G401 (cell line): ENCODE measurements at regions not wholly inside any gene's neighbourhood (a gene's known extent, or its start where the extent isn't known, plus 50 kb on each side); places are given as distances from the start of the nearest gene placed in this dataset.
"Not testable (repeated sequence)": the region's sequence is repeated elsewhere in the genome, so short reads cannot be mapped to it uniquely, and the experiment has no call there.

Source experiments
- DNase-seq: peaks from one replicate; pipeline ENCODE4 v3.0.0-alpha.2; 2015; ENCODE audit warnings: low spot score
- in situ Hi-C: cut with HindIII; loops from 2 replicates; pipeline ENCODE4 v1.10.0; 2016; ENCODE audit warnings: low sequenced_read_pairs, mixed read lengths

GRCh38 chr17:22298484-22298951 lies 606.2 kb downstream of the KCNJ18 start:
- in situ Hi-C loops, DNase-seq: not testable (repeated sequence)

- DNase-seq: no peak
- in situ Hi-C loops: no loop called here
These were observed 607.9 kb downstream of the KCNJ18 start for GRCh38 chr17:22300177-22300576.

DNA sequence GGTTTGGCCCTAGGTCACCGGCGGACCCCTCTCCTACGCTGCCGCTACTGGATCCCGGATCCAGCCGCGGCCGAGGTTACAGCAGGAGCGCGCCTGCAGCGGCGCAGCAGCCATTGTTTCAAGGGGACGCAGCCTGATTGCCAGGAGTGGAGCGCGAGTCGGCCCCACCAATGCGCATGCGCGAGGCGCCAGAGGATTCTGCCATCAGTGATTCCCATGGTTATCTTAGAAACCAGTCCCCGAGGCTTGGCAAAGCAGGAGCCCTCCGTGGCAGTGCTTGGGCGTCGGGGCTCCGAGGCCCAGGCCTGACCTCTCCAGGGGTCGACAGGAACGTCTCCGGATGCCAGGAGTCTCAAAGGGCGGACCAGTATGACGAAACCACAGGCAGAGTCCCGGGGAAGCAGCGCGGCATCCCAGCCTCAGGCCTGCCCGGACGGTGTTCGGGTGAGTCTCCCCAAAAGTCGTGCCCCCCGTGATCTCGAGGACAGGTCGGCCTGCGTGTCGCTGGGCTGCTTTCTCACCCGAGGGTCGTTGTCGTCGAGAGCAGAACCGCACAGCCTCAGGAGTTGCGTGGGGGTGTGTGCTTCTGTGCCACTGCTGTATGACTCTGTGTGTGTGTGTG lies 608.5 kb downstream of the KCNJ18 start:
- in situ Hi-C loops: no loop called here

DNA sequence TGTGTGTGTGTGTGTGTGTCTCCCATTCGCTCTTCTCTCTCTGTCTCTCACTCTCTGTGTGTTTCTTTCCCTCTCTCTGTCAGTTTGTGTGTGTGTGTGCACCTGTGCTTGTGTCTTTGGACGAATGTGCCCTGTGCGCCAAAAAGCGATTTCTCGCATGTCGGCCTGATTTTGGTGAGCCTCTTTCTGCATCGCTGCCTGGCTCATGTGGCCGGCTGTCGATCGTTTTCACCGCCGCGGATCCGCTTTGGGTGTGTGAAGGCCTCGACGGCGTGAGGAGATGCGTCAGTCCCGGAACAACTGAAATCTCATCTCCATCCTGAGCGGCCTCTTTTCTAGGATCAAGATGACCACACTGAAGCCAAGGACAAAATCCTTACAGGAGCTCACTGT lies 609.0 kb downstream of the KCNJ18 start:
- in situ Hi-C loops: no loop called here

More for the DNA sequence above, 608.5 kb downstream of the KCNJ18 start:
- DNase-seq: no peak

GRCh38 chr17:22303096-22303495 lies 610.8 kb downstream of the KCNJ18 start:
- DNase-seq: no peak
- in situ Hi-C loops: no loop called here

More for the DNA sequence above, 609.0 kb downstream of the KCNJ18 start:
- no peak for DNase-seq

GRCh38 chr17:22303865-22304264 lies 611.5 kb downstream of the KCNJ18 start:
- no peak for DNase-seq
- in situ Hi-C loops: no loop called here

DNA sequence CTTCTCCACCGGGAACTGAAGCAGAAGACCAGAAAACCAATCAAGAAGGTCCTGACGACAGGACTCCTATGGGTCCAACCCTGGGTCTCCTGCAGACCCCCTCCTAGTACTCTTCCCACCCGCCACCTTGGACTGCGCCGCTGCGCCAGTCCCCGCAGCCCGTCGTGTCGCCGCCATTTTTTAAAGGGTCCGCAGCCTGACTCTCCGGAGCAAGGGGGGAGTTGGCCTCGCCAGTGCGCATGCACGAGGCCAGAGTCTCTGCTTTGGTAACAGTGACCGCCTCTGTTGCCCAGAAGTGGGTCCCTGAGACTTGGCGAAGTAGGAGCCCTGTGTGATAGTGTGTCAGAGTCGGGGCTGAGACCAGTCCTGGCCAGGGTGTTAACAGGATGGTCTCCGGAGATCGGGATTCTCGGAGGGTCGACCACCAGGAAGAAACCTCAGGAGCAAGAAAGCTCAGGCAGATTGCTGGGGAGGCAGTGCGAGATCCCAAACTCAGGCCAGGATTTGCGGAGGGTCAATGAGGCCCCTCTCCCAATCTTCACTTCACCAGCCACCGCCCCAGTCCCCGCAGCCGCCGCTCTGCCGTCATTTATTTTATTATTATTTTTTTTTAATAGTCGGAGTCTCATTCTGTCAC lies 612.5 kb downstream of the KCNJ18 start:
- in situ Hi-C loops: no loop called here

DNA sequence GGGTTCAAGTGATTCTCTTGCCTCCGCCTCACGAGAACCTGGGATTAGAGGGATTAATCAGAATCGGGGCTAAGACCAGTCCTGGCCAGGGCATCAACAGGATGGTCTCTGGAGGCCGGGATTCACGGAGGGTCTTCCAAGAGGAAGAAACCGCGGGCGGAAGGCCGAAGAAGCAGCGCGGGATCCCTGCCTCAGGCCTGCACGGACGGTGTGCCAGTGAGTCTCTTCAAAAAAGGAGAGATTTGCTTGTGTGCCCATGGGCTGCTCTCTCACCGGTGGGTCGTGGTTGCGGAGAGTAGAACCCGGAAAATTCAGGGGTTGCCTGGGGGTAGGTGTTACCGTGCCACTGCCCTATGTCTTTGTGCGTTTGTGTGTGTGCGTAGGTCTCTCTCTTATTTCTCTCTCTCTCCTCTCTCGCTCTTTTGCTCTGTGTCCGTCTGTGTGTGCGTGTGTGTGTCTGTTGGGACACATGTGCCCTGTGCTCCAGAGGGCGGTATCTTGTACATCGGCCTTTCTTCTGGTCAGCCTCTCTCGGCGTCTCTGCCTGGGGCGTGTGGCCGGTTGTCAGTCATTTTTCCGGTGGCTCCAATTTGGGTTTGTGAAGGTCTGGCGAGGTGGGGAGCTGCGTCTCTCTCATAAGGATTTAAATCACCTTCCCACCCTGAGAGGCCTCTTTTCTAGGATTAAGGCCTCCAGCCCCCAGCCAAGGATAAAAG lies 613.2 kb downstream of the KCNJ18 start:
- in situ Hi-C loops: no loop called here
- no peak for DNase-seq

More for the DNA sequence above, 612.5 kb downstream of the KCNJ18 start:
- DNase-seq: no peak

GRCh38 chr17:22310292-22310691 lies 618.0 kb downstream of the KCNJ18 start:
- DNase-seq, in situ Hi-C loops: not testable (repeated sequence)

DNA sequence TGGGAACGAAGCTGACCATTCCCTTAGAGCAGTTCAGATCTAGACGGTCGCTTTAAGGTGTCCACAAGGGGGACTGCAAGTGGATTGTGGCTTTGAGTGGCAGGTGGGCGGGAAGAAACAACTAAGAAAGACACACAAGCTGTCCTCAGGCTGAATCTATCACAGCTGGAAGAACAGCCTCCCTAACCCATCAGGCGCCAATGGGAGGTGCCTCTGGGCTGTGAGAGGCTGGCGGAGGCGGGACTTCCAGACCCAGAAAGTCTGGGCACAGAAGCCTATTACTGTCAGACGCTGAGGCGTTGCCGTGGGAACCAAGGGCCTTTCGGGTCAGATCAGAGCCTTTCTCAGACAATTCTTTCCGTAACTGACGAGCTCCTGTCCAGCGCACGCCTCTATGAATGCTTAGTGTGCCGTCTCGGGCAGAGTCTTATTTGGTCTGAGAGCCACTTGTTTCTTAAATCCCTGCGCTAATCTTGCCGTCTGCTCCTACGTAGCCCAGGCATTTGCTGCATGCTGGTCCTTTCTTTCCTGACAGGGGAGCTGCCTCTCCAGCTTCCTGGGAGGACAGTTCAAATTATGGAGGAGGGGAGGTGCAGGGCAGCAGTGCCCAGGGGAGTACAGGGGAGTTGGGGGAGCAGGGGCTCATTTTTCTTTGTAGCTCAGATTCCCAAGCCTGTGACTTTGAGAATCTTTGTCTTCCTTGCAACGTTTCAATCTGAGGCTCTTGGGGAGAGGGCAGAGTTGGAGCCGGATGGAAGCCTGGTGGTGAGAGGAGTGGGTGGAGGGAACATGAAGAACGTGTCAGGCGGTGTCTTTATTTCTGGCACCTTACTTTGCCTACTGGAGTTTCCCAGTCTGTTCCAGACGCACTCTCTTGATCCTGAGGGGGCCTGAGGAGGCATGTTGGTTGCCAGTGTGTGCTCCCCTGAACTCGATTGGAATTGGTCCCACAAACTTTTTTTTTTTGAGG lies 618.7 kb downstream of the KCNJ18 start:
- DNase-seq: no peak
- in situ Hi-C loops: no loop called here

GRCh38 chr17:22321001-22321400 lies 628.7 kb downstream of the KCNJ18 start:
- in situ Hi-C loops, DNase-seq: not testable (repeated sequence)

GRCh38 chr17:22322893-22323550 lies 630.7 kb downstream of the KCNJ18 start:
- in situ Hi-C loops, DNase-seq: not testable (repeated sequence)

GRCh38 chr17:22337467-22337866 lies 645.1 kb downstream of the KCNJ18 start:
- in situ Hi-C loops: no loop called here
- no peak for DNase-seq

- in situ Hi-C loops, DNase-seq: not testable (repeated sequence)
These were observed 664.3 kb downstream of the KCNJ18 start for GRCh38 chr17:22356603-22357002.

DNA sequence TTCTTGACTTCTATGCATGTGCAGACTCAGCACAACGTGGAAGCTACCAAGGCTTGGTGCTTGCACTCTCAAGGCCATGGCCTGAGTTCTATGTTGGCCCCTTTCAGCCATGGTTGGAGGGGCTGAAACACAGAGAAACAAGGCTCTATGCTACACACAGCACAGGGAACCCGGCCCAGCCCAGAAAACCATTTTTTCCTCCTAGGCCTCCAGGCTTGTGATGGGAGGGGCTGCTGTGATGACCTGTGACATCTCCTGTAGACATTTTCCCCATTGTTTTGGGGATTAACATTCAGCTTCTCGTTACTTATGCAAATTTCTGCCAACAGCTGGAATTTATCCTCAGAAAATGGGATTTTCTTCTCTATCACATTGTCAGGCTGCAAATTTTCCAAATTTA lies 678.7 kb downstream of the KCNJ18 start:
- DNase-seq, in situ Hi-C loops: not testable (repeated sequence)

- DNase-seq: no peak
- in situ Hi-C loops: no loop called here
These were observed 681.6 kb downstream of the KCNJ18 start for GRCh38 chr17:22373911-22374310.

DNA sequence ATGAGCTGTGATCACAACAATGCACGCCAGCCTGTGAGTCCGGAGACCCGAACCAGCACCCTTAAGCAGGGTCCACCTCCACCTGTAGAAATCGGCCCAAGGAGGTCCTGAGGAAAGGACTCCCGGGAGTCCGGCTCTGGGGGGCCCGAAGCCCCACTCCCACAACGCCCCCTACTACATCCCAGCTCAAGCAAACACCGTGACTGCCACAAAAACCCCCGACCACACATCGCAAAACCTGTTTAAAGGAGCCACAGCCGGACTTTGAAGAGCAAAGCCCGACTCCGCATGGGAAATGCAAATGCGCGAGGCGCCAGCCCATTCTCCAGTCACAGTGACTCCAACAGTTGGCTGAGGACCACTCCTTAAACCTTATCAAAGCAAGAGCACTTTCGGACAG lies 682.4 kb downstream of the KCNJ18 start:
- in situ Hi-C loops: no loop called here

GRCh38 chr17:22376747-22377146 lies 684.4 kb downstream of the KCNJ18 start:
- DNase-seq, in situ Hi-C loops: not testable (repeated sequence)

More for the DNA sequence above, 682.4 kb downstream of the KCNJ18 start:
- no peak for DNase-seq
